ENCODE measurements at regions not wholly inside any gene's neighbourhood (a gene's known extent, or its start where the extent isn't known, plus 50 kb on each side); places are given as distances from the start of the nearest gene placed in this dataset.

DNA sequence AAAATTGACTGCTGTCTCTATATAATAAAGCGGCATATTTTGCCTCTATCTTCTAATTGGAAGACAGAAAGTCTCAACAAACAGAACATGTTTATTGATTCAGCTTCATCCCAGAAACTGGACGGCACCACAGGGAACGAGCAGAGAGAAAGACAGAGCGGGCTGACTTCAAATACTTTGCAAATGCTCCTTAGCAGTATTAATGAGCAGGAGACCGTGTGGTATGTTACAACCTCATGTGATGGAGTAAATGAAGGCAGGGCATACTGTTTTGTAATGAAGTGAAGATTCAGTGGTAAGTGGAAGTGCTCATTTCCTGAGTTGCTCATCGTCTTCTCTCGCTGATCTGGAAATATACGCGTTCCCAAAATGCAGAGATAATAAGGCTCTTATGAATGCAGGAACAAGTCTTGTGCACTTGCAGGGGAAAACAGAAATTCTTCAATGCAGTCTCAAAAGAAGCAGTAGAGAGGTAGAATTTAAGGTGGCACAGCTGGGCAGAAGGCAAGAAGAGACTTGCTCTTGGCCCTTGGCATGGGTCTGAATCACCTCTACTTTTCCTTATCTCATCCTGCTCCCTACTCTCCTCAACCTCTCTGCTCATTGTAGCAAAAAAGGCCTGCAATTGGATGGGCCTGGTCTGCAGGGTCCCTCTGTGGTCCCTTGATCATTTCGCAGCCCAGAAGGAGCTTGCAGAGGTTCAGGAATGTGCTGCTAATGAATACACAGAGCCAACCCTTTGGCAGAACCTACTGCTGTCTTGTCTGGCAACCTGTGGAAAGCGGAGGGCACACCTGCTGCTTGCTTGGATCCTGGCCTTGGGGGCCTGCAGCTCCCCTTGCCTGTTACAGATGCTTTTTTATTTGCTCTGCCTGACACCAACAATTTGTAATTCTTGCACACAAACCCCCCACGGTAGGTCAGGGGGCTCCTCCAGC lies 604.9 kb upstream of the CFAP20DC start:
- intact Hi-C loops (cut with DNase I), result no loop called here
- ATAC-seq, result peak; percentile 29

DNA sequence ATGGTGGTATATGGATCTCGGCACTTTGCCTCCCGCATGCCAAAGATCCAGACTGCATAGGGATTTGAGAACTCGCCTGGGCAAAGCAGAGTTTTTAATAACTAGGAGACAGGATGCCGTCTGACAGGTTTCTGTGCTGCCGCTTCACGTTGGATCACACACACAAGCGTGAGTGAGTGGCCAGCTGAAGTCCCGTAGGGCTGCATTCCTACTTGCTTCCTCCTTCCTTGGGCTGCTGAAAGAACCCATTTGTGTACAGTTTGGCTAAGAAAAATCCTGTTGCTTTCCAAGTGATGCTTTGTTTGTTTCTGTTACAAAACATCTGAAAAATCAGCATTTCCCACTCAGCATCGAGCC lies 604.3 kb upstream of the CFAP20DC start:
- DNase-seq (ENCODE audit: missing footprints), result no peak
- intact Hi-C loops (cut with DNase I), result no loop called here

More for the DNA sequence above, 604.9 kb upstream of the CFAP20DC start:
- DNase-seq (ENCODE audit: missing footprints), result no peak

DNA sequence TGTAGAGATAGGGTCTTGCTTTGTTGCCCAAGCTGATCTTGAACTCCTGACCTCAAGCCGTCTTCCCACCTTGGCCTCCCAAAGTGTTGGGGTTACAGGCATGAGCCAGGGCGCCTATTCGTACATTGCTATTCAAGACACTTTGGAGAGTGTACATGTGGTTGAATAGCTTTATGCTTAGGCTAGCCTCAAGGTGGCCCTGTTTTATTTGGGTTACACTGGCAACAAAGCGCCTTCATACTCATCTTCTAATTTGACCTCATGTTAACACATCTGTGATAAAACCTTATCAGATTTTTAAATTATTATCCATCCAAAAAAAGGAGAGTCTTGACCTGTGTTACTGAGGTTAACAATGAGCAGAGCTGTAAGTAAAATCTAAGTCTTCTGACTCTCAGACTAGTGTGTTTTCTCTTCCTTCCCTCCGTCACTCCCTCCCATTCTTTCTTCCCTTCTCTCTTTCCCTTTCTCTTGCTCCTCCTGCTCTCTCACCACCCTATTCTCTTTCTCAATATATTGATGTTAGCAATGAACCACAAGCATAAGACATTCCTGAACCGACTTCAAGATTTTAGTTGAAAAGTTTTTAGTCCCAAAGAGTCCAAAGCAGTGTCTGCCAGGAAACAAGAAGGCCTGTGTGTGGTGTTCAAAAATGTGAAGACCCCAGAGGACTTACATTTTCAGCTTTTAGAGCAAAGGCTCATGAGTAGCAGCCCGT lies 603.7 kb upstream of the CFAP20DC start:
- ATAC-seq, result peak; percentile 68
- intact Hi-C loops (cut with DNase I), result no loop called here
- DNase-seq (ENCODE audit: missing footprints), result no peak

More for the DNA sequence above, 604.3 kb upstream of the CFAP20DC start:
- ATAC-seq, result peak; percentile 88

DNA sequence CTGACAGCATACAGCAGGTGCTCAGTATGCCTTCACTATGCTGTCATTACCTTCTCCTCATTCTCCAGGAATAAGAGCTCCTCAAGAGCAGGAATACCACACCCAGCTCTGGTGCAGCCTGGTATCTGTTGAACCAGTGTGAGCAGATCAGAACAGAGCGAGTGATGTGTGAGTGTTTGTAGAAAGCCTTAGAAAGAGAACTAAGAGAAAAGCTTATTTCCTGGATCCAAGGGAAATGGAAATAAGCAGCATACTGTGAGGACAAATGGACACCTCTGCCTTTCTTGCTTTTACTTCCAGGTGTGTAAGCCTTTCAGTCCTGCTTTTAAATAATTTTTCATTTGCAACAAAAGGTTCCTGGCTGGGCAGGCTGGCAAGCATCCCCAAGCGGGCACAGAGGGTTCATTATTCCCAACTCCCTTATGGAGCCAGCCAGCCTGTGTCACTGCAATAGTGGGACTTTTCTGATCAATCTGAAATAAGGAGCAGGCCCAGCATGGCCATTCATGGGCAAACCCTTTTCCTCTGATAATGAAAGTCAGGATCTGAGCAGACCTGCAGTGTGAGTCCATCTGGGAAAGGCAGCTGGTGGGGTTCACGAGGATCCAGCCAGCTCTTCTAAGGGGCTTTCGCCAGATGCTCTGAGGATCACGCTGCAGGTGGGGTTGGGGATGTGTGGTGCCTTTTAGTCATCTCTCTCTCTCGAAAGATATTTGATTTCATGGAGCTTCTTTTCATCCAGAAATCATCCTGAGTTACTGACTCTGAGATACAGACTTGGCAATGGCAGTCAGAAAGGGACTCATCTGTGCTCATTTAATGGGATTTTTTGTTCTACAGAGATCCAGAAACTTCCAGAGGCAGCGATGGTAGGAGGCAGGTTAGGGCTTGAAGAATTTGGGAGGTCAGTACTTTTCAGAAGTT lies 594.9 kb upstream of the CFAP20DC start:
- DNase-seq (ENCODE audit: missing footprints) (no peak), ATAC-seq (no peak)

DNA sequence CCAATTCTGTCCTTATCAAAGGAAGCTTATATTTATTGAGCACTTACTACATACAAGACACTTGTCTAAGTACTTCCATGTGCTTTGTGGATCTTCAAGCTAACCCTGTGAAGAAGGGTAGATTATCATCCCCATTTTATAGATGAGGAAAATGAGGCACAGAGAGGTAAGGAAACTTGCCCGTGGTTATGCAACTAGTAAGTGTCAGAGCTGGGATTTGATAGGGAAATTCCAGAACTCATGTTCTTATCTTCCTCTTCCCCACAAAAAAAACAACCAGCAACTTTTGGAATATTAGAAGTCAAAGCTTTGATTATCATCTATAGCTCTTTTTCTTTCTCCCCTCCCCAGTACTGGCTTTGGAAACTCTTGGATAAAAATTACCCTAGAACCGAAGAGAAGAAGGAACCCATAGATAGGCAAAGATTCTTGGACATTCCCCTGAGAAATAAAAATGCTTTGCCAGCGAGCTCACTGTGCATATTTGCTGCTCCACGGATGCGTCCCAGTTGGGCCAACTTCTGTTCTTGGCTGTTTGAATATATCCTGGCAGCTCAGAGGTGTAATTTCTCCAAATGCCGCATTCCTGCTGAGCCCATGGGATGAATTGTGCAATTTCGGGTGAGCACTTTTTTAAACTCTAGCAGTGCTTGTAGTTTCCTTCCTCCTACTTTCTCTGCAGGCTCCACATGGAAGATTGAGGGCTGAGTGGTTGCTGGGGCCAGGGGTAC lies 591.5 kb upstream of the CFAP20DC start:
- ATAC-seq, result peak; percentile 94

More for the DNA sequence above, 594.9 kb upstream of the CFAP20DC start:
- intact Hi-C loops (cut with DNase I), result no loop called here

DNA sequence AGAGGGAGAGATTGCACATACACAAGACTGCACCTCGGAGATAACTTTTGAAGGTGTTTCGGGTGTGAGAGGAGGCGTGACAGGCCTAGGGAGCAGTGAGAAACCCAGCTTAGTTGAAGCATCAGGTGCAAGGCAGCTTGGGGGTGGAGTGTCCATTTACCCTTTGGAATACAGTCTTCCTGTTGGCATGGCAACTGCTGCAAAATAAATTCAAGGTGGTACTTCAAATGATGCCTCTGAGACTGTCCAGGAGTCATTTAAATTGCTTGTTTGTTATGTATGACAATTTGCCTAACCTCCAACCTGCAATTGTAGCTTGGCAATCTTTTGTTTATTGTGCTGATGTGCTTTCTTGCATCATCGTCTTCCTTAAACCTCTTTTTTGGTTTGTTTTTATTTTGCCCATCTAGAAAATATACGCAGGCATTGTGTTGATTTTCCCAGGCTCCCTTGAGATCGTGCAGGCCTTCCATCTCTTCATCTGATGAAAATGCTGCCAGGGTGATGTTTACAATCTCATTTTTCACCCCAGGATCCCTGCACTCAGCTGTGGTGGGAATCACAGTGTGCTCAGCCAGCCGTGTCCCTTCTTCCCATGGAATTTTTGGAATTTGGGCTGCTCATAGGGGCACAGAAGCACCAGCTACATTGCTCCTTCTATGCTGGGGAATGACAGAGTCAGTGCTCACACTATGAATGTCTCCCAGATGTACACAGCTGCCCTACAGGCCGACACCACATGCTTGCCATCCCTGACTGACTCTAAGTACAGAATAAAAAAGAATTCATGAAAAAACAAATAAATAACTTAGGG lies 583.1 kb upstream of the CFAP20DC start:
- intact Hi-C loops (cut with DNase I), result no loop called here
- ATAC-seq, result peak; percentile 43
- DNase-seq (ENCODE audit: missing footprints), result no peak

More for the DNA sequence above, 591.5 kb upstream of the CFAP20DC start:
- DNase-seq (ENCODE audit: missing footprints), result no peak
- intact Hi-C loops (cut with DNase I), result no loop called here

DNA sequence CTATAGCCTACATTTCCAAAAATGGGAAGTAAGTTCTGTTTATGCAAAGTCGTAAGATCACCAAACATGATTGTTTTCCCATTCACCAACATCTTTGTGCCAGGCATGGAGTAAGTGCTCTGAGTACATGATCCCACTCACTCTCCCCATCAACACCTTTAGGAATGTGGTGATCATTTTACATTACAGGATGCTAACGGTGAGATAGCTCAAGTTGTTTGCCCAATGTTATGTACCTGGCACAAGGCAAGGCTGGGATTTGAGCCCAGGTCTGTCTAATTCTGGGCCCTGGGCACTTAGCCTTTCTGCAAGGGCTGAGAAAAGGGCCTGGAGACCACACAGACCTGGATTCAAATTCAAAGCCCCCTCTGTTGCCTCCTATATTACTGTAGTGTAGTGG lies 581.7 kb upstream of the CFAP20DC start:
- ATAC-seq (peak; percentile 73), DNase-seq (ENCODE audit: missing footprints) (no peak)
- intact Hi-C loops (cut with DNase I), result no loop called here

DNA sequence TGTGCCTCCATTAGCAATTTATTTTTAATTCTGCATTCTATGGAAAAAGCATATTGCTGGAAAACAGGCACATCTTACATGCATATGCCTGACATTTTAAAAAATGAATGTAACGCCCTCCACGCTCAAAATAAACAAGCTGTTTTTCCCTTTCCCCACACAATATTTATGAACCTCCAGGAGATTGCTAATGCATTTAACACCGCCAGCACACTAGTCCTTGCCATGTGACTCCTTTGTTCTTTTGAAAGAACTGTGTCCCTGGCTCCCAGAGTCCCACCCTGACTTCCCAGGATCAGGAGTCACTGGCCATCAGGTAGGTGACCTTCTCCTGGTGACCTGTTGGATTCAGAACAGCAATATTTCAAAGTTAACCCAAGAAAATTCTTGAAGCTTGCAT lies 571.2 kb upstream of the CFAP20DC start:
- ATAC-seq, result no peak
- DNase-seq (ENCODE audit: missing footprints), result no peak
- intact Hi-C loops (cut with DNase I), result no loop called here

DNA sequence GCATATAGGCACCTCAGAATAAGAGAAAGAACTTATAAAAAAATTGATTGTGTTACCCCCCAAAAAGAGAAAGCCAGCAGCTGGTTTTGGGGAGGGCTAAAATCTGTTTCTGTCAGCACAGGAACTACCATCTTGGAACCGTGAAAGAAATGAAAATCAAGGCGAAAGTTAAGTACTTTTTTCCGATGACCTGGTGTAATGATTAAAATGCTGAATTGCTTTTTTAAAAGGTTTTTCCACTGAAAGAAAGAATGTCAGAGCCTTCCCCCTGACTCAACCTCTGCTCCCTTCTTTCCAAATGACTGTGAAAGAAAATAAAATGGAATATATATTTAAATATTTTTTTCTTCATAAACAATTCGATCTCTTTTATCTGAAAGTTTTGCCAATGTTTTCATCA lies 570.5 kb upstream of the CFAP20DC start:
- ATAC-seq (no peak), DNase-seq (ENCODE audit: missing footprints) (no peak)
- intact Hi-C loops (cut with DNase I), result no loop called here

DNA sequence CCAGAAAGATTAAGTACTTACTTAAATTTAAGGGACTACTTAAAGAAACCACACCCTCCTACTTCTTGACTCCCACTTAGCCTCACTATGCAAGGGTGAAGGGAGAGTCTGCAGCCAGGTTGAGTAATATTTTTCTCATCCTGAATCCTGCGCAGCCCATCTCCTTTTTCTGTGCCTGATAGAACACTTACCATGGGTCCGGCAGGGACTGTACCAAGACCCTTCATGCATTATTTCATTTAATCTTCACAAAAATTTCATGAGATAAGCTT lies 562.6 kb upstream of the CFAP20DC start:
- ATAC-seq (no peak), DNase-seq (ENCODE audit: missing footprints) (no peak)
- intact Hi-C loops (cut with DNase I), result no loop called here

DNA sequence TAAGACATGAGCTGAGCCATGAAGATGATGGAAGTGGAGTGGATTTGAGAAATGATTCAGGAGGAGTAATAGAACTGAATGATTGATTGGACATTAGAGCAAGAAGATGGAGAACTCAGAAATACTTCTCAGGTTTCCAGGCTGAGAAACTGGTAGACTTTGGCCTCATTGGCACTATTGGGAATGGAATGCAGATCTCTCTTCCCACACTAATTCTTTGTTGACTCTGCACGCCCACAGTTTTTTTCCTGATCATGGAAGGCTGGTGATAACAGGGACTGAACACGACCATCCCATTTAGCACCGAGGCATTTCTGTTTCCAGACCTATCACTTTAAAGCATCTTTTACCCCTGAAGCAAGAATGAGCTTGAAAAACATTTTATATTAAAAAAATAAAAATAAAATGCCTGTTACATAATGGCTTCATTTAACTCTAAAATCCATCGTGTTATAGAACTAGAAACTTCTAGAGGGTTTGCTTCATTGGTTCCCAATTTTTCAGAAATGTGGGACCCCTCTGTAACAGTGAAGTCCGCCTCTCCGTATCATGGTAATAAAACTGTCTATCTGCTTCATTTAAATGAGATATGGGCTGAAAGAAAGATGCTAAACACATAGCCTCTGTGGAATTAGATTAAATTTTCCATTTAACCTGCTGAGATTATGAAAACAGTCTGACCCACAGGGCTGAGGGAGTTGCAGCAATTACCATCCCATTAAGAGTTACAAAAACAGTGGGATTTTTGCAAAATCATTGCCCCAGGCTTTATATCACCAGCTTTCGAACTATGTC lies 562.0 kb upstream of the CFAP20DC start:
- intact Hi-C loops (cut with DNase I), result no loop called here
- ATAC-seq, result no peak
- no peak for DNase-seq (ENCODE audit: missing footprints)

DNA sequence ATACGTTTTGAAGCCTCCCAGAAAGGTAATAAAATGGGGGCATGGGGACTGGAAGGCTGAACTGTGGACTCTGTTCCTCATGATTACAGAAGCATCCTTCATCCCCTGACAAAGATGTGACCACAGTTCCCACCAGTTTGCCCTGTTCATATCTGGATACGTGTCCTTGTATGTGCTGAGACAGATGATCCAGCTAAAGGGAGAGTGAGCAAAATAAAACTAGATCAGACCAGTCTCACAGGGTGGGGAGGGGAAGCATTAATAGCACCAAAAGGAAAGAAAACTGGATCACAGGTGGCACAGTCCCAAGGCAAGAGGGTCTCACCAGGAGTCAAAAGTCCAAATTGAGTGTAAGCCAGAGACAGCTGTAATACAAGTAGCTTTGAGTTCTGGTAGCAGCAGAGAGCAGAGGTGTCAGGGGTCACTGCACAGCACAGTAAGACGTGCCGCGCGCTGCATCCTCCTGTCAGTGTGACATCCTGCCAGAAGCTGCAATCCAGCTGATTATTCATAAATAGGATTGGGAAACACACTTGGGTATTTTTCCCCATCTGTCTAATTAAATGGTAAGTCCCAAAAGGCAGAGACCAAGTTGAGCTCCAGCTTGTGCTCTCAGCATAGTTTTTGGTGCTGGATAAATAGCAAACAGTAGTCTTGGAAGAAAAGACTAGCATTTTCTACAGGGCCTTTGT lies 560.0 kb upstream of the CFAP20DC start:
- intact Hi-C loops (cut with DNase I), result loop anchor here (10.0 kb wide), 1 partner anchor 245 kb away; no protein-coding TSS in a partner anchor

DNA sequence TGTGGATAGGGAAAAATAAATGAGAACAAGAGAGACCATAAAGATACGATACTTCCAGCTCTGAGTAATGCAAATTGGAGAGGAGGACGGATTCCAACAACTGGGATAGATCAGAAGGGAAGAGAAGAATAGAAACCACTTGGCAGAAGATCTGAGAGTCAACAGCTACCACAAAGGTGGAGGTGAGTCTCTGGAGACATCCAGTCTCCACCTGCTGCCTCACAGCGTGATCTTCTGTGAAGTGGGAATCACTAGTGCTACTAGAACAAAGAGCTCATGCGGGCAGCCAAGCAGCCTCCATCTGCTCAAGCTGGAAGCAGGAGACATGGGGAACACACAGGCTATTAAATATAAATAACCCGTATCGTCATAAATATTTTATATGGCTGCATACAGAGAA lies 558.5 kb upstream of the CFAP20DC start:
- ATAC-seq, result no peak
- intact Hi-C loops (cut with DNase I), result loop anchor here (10.0 kb wide), 1 partner anchor 246 kb away; no protein-coding TSS in a partner anchor
- DNase-seq (ENCODE audit: missing footprints), result no peak

More for the DNA sequence above, 560.0 kb upstream of the CFAP20DC start:
- ATAC-seq, result peak; percentile 83
- DNase-seq (ENCODE audit: missing footprints), result peak; percentile 79

DNA sequence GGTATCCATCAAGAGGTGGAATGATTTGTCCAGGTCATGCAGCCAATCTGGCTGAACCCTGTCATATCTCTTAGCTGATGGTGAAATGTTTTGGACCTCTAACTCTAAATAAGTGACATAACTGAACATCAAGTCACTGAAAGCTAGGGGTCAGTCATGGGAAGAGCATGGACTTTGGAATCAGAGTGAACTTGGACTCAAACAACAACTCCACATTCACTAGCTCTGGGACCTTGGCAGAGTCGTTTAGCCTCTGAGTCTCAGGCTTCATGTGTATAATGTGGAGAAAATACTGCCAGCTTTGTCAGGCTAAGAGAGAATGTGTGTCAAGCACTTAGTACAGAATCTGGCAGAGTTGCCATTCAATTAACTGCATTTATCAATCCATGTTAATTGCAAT lies 557.8 kb upstream of the CFAP20DC start:
- peak; percentile 53 for ATAC-seq
- intact Hi-C loops (cut with DNase I), result loop anchor here (2.0 to 10.0 kb wide), 2 partner anchors 33 to 247 kb away; no protein-coding TSS in a partner anchor
- no peak for DNase-seq (ENCODE audit: missing footprints)

DNA sequence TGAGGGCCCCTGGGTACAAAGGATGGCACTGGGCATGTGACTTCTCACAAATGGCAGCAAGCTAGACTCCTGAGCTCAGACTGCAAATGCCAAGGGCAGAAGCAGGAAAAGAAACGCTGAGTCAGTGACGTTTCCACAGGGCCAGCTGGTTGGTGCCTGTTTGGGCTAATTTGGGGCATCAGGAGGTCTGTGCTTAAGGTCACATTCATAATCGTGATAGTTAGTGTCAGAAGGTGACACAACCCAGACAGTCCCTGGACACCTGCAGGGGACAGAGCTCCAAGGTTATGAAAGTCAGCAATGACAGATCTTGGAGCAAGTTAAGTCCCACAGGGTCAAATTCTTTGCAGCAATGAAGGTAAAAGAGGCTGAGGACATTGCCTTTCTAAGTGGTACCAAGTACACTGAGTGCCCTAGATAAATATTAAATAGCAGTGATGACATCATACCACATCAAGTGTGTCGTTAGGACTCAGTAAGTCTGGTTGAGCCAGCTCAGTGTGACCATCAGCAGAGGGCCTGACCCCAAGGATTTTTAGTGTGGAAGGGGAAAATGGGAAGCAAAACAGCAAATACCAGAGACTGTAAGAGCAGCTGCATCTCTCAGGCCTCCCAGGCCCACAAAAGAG lies 556.9 kb upstream of the CFAP20DC start:
- peak; percentile 65 for ATAC-seq
- DNase-seq (ENCODE audit: missing footprints), result no peak
- intact Hi-C loops (cut with DNase I), result loop anchor here (2.0 to 10.0 kb wide), 2 partner anchors 32 to 248 kb away; no protein-coding TSS in a partner anchor

All from Right ventricle myocardium inferior (tissue), 1 donor.